ENCODE measurements at regions not wholly inside any gene's neighbourhood (a gene's known extent, or its start where the extent isn't known, plus 50 kb on each side); places are given as distances from the start of the nearest gene placed in this dataset.

GRCh38 chr21:28794371-28794851 lies 198.3 kb downstream of the LTN1 start:
- DNase-seq: no peak

GRCh38 chr21:28793043-28793442 lies 199.6 kb downstream of the LTN1 start:
- DNase-seq (no peak), ATAC-seq (ENCODE audit: low read depth) (no peak)
- Mint-ChIP-seq H3K27ac (no peak overlapping the region), H3K27me3 (no peaks in the 10 kb centered on the region), H3K4me1 (peaks cover 3% of the 10 kb centered on the region), H3K4me3 (no peak overlapping the region), H3K36me3 (peaks cover 12% of the 10 kb centered on the region), H3K9me3 (peaks cover 3% of the 10 kb centered on the region)
- POLR2A ChIA-PET: no interaction called here

More at GRCh38 chr21:28794371-28794851, 198.3 kb downstream of the LTN1 start:
- peaks cover 7% of the 10 kb centered on the region for H3K9me3 Mint-ChIP-seq
- H3K4me1 Mint-ChIP-seq: peaks cover 3% of the 10 kb centered on the region
- no peak for ATAC-seq (ENCODE audit: low read depth)
- H3K4me3 Mint-ChIP-seq: no peak overlapping the region
- peaks cover 13% of the 10 kb centered on the region for H3K36me3 Mint-ChIP-seq
- no peaks in the 10 kb centered on the region for H3K27me3 Mint-ChIP-seq
- no peak overlapping the region for H3K27ac Mint-ChIP-seq
- POLR2A ChIA-PET: no interaction called here

- no peak overlapping the region for H3K27ac Mint-ChIP-seq
- DNase-seq: no peak
- H3K9me3 Mint-ChIP-seq: peaks cover 6% of the 10 kb centered on the region
- no peak overlapping the region for H3K4me3 Mint-ChIP-seq
- POLR2A ChIA-PET: no interaction called here
- H3K27me3 Mint-ChIP-seq: no peaks in the 10 kb centered on the region
- H3K4me1 Mint-ChIP-seq: peaks cover 3% of the 10 kb centered on the region
- H3K36me3 Mint-ChIP-seq: peaks cover 21% of the 10 kb centered on the region
- no peak for ATAC-seq (ENCODE audit: low read depth)
Measured at GRCh38 chr21:28791595-28792282, 200.9 kb downstream of the LTN1 start.

GRCh38 chr21:28790335-28790734 lies 202.3 kb downstream of the LTN1 start:
- DNase-seq (no peak), ATAC-seq (ENCODE audit: low read depth) (no peak)
- H3K27me3 Mint-ChIP-seq: no peaks in the 10 kb centered on the region
- H3K36me3 Mint-ChIP-seq: peaks cover 28% of the 10 kb centered on the region
- POLR2A ChIA-PET: no interaction called here
- H3K4me1 Mint-ChIP-seq: peaks cover 3% of the 10 kb centered on the region
- H3K9me3 Mint-ChIP-seq: peaks cover 12% of the 10 kb centered on the region
- H3K27ac Mint-ChIP-seq: no peak overlapping the region
- H3K4me3 Mint-ChIP-seq: no peak overlapping the region

- Mint-ChIP-seq H3K27ac (no peak overlapping the region), H3K4me1 (peaks cover 3% of the 10 kb centered on the region)
- POLR2A ChIA-PET: no interaction called here
Measured at GRCh38 chr21:28789523-28789922, 203.2 kb downstream of the LTN1 start.

GRCh38 chr21:28788030-28788429 lies 204.6 kb downstream of the LTN1 start:
- POLR2A ChIA-PET: no interaction called here

More at GRCh38 chr21:28789523-28789922, 203.2 kb downstream of the LTN1 start:
- H3K9me3 Mint-ChIP-seq: peaks cover 16% of the 10 kb centered on the region
- peaks cover 34% of the 10 kb centered on the region for H3K36me3 Mint-ChIP-seq
- ATAC-seq (ENCODE audit: low read depth): no peak
- H3K4me3 Mint-ChIP-seq: no peak overlapping the region
- DNase-seq: no peak
- H3K27me3 Mint-ChIP-seq: no peaks in the 10 kb centered on the region

GRCh38 chr21:28783641-28784185 lies 209.0 kb downstream of the LTN1 start:
- ATAC-seq (ENCODE audit: low read depth): no peak
- no peak for DNase-seq
- Mint-ChIP-seq H3K4me1 (peaks cover 1% of the 10 kb centered on the region), H3K36me3 (peaks cover 35% of the 10 kb centered on the region), H3K27me3 (no peaks in the 10 kb centered on the region), H3K9me3 (peaks cover 16% of the 10 kb centered on the region), H3K27ac (no peak overlapping the region), H3K4me3 (no peak overlapping the region)
- POLR2A ChIA-PET: no interaction called here

More at GRCh38 chr21:28788030-28788429, 204.6 kb downstream of the LTN1 start:
- Mint-ChIP-seq H3K4me3 (no peak overlapping the region), H3K36me3 (peaks cover 34% of the 10 kb centered on the region), H3K4me1 (peaks cover 2% of the 10 kb centered on the region), H3K27ac (no peak overlapping the region), H3K27me3 (no peaks in the 10 kb centered on the region), H3K9me3 (peaks cover 16% of the 10 kb centered on the region)
- DNase-seq (no peak), ATAC-seq (ENCODE audit: low read depth) (no peak)

GRCh38 chr21:28781602-28782276 lies 210.9 kb downstream of the LTN1 start:
- no peak overlapping the region for H3K27ac Mint-ChIP-seq
- peaks cover 13% of the 10 kb centered on the region for H3K9me3 Mint-ChIP-seq
- peaks cover 1% of the 10 kb centered on the region for H3K4me1 Mint-ChIP-seq
- no peak for DNase-seq
- H3K4me3 Mint-ChIP-seq: no peak overlapping the region
- POLR2A ChIA-PET: no interaction called here
- no peaks in the 10 kb centered on the region for H3K27me3 Mint-ChIP-seq
- ATAC-seq (ENCODE audit: low read depth): no peak
- H3K36me3 Mint-ChIP-seq: peaks cover 26% of the 10 kb centered on the region

- DNase-seq (no peak), ATAC-seq (ENCODE audit: low read depth) (no peak)
- no peak overlapping the region for H3K27ac Mint-ChIP-seq
- peaks cover 7% of the 10 kb centered on the region for H3K9me3 Mint-ChIP-seq
- POLR2A ChIA-PET: no interaction called here
- H3K27me3 Mint-ChIP-seq: no peaks in the 10 kb centered on the region
- peaks cover 27% of the 10 kb centered on the region for H3K36me3 Mint-ChIP-seq
- H3K4me3 Mint-ChIP-seq: no peak overlapping the region
- H3K4me1 Mint-ChIP-seq: peaks cover 4% of the 10 kb centered on the region
Measured at GRCh38 chr21:28779914-28780313, 212.8 kb downstream of the LTN1 start.

GRCh38 chr21:28776251-28776650 lies 216.4 kb downstream of the LTN1 start:
- ATAC-seq (ENCODE audit: low read depth) (no peak), DNase-seq (no peak)
- Mint-ChIP-seq H3K27me3 (no peaks in the 10 kb centered on the region), H3K27ac (no peak overlapping the region), H3K4me3 (no peak overlapping the region), H3K36me3 (peaks cover 23% of the 10 kb centered on the region), H3K4me1 (peaks cover 5% of the 10 kb centered on the region), H3K9me3 (peaks cover 5% of the 10 kb centered on the region)
- POLR2A ChIA-PET: no interaction called here

- DNase-seq (no peak), ATAC-seq (ENCODE audit: low read depth) (no peak)
- Mint-ChIP-seq H3K27me3 (no peaks in the 10 kb centered on the region), H3K36me3 (peaks cover 23% of the 10 kb centered on the region), H3K4me1 (peaks cover 11% of the 10 kb centered on the region), H3K9me3 (peaks cover 4% of the 10 kb centered on the region), H3K27ac (no peak overlapping the region), H3K4me3 (no peak overlapping the region)
- POLR2A ChIA-PET: no interaction called here
Measured at GRCh38 chr21:28775071-28775470, 217.6 kb downstream of the LTN1 start.

GRCh38 chr21:28773036-28773435 lies 219.6 kb downstream of the LTN1 start:
- Mint-ChIP-seq H3K4me3 (no peak overlapping the region), H3K27me3 (no peaks in the 10 kb centered on the region), H3K9me3 (peaks cover 4% of the 10 kb centered on the region), H3K4me1 (peaks cover 12% of the 10 kb centered on the region), H3K27ac (no peak overlapping the region), H3K36me3 (peaks cover 27% of the 10 kb centered on the region)
- DNase-seq (no peak), ATAC-seq (ENCODE audit: low read depth) (no peak)
- POLR2A ChIA-PET: no interaction called here

- Mint-ChIP-seq H3K9me3 (peaks cover 6% of the 10 kb centered on the region), H3K4me3 (no peak overlapping the region), H3K4me1 (peaks cover 12% of the 10 kb centered on the region), H3K36me3 (peaks cover 30% of the 10 kb centered on the region), H3K27ac (no peak overlapping the region), H3K27me3 (no peaks in the 10 kb centered on the region)
- DNase-seq (no peak), ATAC-seq (ENCODE audit: low read depth) (no peak)
- POLR2A ChIA-PET: no interaction called here
Measured at GRCh38 chr21:28771790-28772501, 220.7 kb downstream of the LTN1 start.
